Vagina (tissue), 2 donors: ENCODE measurements at regions not wholly inside any gene's neighbourhood (a gene's known extent, or its start where the extent isn't known, plus 50 kb on each side); places are given as distances from the start of the nearest gene placed in this dataset.

Experiments used
- POLR2A ChIP-seq, 2 donors: fragments of 450-650 bp; IDR thresholded peaks; one replicate each; pipeline ENCODE4 v1.6.1; 2017; ENCODE audit warnings: antibody characterized with exemption in 2 of 2, mild to moderate bottlenecking in 2 of 2, moderate library complexity in 2 of 2
- POLR2AphosphoS5 ChIP-seq, 2 donors: sonication (generic); formaldehyde crosslinking; IDR thresholded peaks; one replicate each; pipeline ENCODE4 v1.9.0; 2017; ENCODE audit warnings: antibody characterized with exemption in 2 of 2, mild to moderate bottlenecking in 2 of 2, low read depth in 1 of 2; ENCODE audit not compliant: insufficient read depth in 1 of 2
- TF ChIP-seq, protein P1 (sequence below), 3 experiments: fragments of 450-650 bp in 2 of 3; fragments of 200-600 bp in 1 of 3; sonication (generic) in 1 of 3; IDR thresholded peaks; one replicate each; pipeline ENCODE4 v1.5.1; 2017 to 2019; ENCODE audit warnings: antibody characterized with exemption in 3 of 3, mild to moderate bottlenecking in 2 of 3, moderate library complexity in 2 of 3

DNA sequence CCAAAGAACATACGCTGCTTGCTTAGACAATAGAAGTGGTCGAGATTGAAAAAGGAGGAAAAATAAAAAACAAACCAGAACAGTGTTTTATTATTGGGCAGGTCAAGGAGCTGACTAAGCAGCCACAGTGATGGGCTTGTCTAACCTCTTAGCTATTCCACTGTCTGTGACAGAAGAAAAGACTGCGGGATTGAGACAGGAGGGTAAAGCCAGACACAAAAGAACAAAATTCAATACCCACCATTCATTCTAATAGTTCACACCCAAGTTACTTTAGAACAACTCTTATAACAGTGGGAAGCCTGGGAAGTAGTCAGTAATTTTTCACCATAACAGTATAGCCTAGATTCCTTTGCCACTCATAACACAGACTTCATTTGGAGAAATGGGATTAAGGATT is 435.4 kb downstream of the MFSD1 start:
- TF ChIP-seq, protein P1, sequence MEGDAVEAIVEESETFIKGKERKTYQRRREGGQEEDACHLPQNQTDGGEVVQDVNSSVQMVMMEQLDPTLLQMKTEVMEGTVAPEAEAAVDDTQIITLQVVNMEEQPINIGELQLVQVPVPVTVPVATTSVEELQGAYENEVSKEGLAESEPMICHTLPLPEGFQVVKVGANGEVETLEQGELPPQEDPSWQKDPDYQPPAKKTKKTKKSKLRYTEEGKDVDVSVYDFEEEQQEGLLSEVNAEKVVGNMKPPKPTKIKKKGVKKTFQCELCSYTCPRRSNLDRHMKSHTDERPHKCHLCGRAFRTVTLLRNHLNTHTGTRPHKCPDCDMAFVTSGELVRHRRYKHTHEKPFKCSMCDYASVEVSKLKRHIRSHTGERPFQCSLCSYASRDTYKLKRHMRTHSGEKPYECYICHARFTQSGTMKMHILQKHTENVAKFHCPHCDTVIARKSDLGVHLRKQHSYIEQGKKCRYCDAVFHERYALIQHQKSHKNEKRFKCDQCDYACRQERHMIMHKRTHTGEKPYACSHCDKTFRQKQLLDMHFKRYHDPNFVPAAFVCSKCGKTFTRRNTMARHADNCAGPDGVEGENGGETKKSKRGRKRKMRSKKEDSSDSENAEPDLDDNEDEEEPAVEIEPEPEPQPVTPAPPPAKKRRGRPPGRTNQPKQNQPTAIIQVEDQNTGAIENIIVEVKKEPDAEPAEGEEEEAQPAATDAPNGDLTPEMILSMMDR (IDR thresholded peaks at IDR 0.05): no peak
- TF ChIP-seq POLR2A (IDR thresholded peaks at IDR 0.05) (no peak), POLR2AphosphoS5 (IDR thresholded peaks at IDR 0.05; ENCODE audit: insufficient read depth in 1 of 2, low read depth in 1 of 2) (no peak)
